Fibroblast of lung (primary cell): ENCODE measurements at regions not wholly inside any gene's neighbourhood (a gene's known extent, or its start where the extent isn't known, plus 50 kb on each side); places are given as distances from the start of the nearest gene placed in this dataset.

Experiments used
- EZH2 ChIP-seq: IDR thresholded peaks from 2 replicates; pipeline ENCODE4 v1.5.1; 2012; ENCODE audit warnings: low read length, control low read depth, mild to moderate bottlenecking; ENCODE audit errors: missing control alignments
- TF ChIP-seq, protein P1 (sequence below), 2 donors: IDR thresholded peaks in 1 of 2; conservative IDR thresholded peaks in 1 of 2; 1 replicate in 1 of 2; 2 replicates in 1 of 2; pipeline ENCODE4 v1.5.1; 2011 to 2012; ENCODE audit warnings: low read length in 2 of 2, control low read depth in 1 of 2, inconsistent platforms in 1 of 2, low read depth in 1 of 2, mild to moderate bottlenecking in 1 of 2

DNA sequence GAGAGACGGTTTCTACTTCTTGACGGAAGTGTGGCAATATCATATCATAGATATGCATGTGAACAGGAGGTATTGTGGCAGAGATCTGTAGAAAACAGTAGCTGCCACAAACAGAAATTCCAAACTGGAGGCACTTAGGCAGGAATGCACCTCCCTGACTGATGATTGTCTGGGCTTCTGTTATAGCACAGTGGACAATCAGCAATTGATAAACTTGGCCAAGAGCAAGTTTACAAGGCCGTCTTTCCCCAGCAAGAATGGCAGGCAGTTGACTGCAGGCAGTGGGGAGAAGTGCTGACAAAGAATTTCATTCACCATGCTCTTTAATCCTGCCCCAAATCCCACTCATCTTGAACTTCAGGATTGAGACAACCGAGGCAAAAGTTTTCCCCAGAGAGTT is 114.4 kb upstream of the STOX2 start:
- no peak for TF ChIP-seq EZH2
- TF ChIP-seq, protein P1, sequence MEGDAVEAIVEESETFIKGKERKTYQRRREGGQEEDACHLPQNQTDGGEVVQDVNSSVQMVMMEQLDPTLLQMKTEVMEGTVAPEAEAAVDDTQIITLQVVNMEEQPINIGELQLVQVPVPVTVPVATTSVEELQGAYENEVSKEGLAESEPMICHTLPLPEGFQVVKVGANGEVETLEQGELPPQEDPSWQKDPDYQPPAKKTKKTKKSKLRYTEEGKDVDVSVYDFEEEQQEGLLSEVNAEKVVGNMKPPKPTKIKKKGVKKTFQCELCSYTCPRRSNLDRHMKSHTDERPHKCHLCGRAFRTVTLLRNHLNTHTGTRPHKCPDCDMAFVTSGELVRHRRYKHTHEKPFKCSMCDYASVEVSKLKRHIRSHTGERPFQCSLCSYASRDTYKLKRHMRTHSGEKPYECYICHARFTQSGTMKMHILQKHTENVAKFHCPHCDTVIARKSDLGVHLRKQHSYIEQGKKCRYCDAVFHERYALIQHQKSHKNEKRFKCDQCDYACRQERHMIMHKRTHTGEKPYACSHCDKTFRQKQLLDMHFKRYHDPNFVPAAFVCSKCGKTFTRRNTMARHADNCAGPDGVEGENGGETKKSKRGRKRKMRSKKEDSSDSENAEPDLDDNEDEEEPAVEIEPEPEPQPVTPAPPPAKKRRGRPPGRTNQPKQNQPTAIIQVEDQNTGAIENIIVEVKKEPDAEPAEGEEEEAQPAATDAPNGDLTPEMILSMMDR (conservative IDR thresholded peaks at IDR 0.05 in 1 of 2, IDR thresholded peaks at IDR 0.05 in 1 of 2; ENCODE audit: low read depth in 1 of 2, low read length in 2 of 2), result no peak
